T-helper 1 cell treated with Interleukin-12 subunit alpha and Interleukin-12 subunit beta and Interleukin-4 antibody, amounts not matched to agents 30 ng/mL and 1 ng/mL, for 36 hours (primary cell): ENCODE measurements at regions not wholly inside any gene's neighbourhood (a gene's known extent, or its start where the extent isn't known, plus 50 kb on each side); places are given as distances from the start of the nearest gene placed in this dataset.
"Not testable (repeated sequence)": the region's sequence is repeated elsewhere in the genome, so short reads cannot be mapped to it uniquely, and the experiment has no call there.

Experiments
- intact Hi-C: fragments of 100-400 bp; cut with micrococcal nuclease; formaldehyde crosslinking; loops from one replicate; pipeline ENCODE4 v1.15.1; 2024

DNA sequence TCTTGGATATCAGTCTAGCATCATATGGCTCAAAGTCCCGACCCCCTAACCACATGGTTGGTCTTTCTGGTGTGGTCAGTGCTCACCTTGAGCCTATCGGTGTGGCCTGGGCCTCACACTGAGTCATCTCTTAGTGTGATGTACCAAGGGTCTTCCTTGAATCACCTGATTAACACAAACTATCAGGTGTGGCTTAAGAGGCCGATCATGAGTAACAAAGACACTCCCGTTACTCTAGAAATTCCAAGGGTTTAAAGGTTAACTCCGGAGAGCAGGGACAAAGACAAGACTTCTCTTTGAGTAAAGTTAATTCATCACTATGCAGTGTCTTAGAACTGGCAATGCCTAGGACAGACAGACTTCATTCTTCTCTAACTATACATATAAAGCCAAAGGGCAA, 52.3 kb upstream of the ARMC3 start:
- intact Hi-C loops: no loop called here

DNA sequence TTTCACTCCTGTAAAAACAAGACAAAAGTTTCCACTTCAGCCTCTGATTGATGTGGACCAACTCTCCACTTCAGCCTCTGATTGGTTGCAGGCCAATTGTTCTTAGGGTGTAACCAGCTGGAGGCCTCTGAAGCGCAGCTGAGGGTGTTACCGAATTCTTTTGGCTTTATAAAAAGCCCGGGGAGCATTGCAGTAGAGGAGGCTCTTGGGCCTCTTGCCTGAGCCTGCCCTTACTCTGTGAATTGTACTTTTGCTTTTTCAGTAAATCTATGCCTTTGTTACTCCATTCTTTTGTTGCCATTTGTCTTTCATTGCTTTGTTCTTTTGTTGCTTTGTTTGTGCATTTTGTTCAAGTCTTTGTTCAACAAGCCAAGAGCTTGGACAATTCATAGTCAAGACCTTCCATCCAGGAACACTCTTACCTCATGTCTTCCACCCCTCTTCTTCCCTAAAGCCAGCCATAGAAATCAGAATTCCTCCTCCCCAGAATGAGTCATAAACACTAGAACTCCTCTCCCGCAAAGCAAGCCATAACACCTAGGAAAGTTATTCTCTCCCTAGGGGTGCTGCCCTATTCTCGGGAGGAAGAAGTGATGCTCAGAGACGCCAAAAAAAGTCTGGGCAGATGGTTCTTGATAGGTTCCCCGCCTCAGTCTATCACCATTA, 53.5 kb upstream of the ARMC3 start:
- intact Hi-C loops: no loop called here

DNA sequence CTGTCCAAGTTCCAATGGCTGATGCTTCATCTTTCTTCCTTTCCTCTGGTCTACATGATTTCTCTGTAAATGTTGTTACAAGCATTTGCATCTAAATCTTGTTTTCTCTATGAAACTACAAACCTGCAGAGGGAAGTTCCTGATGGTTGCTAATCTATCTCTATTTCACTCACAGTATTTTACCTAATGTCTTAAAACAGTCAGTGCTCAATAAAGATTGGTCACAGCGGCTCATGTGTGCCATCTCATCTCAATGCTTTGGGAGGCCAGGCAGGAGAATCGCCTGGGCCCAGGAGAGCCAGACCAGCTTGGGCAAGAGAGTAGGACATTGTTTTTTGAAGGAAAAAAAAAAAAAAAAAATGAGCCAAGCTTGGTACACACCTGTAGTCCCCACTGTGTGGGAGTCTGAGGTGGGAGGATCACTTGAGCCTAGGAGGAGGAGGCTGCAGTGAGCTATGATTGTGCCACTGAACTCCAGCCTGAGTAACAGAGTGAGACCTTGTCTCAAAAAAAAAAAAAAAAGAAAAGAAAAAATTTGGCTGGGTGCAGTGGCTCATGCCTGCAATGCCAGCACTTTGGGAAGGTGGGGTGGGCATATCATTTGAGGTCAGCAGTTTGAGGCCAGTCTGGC, 71.3 kb upstream of the ARMC3 start:
- intact Hi-C loops: no loop called here

DNA sequence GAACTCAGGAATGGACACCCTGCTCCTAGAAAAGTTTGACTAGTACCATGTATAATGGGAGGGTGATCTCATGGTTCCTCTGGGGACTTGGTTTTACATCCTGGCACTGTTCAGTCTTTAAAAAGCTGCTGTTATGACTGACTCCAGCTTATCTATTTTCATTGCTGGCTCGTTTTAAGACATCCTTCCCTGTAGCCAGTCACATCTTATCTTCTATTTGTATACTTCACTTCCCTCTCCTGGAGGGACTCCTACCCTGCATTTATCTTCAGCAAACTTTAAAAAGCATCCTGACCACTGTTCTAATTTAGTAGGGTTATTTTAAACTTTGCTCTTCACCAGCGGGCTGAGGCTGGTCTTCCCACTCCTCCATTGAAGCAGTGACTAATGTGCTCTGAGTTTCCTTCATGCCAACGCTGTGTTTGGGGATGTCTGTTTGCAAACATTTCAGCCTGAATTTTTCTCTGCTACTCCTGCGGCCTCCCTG, 72.9 kb upstream of the ARMC3 start:
- intact Hi-C loops: no loop called here

DNA sequence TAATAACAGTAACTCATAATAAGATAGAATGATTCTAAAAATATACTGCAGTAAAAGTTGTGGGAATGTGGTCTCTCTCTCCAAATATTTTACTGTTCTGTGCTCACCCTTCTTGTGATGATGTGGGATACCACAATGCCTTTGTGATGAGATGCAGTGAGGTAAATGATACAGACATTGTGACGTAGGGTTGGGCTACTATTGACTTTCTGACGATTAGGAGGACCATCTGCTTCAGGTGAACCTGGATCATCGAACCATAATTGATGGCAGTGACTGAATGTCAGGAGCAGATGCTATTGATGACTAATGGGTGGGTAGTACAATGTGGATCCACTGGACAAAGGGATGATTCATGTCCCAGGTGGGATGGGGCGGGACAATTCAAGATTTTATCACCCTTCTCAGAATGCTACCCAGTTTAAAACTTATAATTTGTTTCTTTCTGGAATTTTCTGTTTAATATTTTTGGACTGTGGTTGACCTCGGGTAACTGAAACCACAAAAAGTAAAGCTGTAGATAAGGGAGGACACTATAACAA, 73.9 kb upstream of the ARMC3 start:
- intact Hi-C loops: no loop called here

DNA sequence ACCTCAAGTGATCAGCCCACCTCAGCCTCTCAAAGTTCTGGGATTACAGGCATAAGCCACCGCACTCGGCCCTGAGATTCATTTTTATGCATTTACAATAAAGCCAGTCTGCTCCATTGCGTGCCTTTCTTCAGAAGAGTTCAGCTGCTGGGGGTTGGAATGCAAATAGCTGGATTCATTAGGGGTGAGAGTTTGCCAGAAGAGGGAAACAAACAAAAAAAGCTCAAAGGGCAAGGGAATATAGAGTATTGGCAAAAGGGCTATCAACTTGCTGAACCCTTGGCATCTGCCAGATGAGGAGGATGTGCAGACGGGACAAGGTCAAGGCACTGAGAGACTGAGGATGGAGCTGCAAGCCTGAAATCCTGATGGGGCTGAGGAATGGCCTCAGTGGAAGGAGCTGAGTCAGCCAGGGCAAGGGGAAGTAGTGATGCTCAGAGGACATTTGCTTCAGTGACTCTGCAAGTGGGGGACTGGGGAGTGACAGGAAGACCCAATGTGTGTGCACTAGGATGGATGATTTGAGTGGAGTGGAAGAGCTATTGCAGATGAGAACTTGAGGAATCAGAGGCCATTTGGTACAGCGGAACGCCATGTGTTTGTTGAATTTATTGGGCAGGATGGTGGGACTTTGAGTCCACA, 75.0 kb upstream of the ARMC3 start:
- intact Hi-C loops: no loop called here

DNA sequence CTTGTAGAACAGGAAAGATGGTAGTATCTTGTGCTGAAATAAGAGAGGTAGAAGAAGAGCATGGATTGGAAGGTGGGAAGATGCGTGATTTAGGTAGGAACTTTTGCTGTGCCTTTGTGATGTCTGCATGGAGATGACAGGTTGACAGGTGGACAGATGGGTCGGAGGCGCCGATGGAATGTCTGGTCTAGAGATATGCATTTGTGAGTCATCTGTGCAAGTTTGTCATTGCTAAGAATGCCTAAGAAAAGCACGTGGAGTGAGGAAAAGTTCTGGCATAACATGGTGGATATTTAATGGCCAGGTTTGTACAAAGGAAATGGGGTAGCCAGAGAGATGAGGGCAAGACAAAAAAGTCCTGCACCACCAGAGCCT, 76.0 kb upstream of the ARMC3 start:
- intact Hi-C loops: no loop called here

DNA sequence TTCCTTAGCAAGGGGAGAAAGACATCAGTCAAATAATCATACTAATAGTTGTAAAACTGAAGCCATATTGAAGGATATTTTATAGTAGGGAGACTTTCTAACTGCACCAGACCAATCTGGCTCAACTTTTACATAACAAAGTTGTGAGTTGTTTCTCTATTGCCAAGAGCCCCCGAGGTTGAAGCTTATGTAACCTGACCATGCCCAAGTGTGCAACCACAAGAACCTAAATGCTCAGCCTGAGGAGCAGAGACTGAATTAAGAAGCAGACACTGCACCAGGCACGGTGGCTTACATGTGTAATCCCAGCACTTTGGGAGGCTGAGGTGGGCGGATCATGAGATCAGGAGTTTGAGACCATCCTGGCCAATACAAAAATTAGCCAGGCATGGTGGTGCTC, 77.3 kb upstream of the ARMC3 start:
- intact Hi-C loops: no loop called here

DNA sequence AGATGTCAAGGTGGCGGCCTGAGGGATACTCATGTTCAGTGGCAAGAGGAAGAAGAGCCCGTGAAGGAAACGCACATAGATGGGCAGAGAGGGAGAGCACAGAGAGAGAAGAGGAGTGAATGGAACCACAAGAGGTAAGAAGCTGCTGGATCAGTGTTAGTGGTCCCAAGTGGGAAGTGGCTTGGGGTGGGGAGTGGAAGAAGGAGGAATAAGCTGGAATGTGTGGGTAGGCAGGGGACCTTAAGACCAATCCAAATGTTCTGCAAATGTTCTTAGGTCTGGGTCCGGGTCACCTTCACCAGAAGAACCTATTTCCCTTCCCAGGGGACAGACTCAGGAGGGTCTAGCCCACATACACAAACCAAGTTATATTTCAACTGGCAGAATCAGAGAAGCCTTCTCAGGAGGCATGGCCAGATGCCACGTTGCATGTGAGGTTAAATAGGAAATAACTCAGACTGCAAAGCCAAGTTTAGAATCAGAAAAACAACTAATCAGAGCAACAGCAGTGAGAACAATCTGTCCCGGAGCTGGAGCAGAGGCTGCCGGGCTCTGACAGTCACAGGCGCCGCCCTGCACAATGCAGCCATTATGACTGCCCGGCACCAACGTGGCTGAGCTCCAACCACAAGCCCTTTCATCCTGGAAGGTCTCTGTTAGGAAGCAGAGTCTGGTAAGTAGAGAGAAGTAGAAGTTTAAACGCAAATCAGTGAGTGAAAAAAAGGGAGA, 78.6 kb upstream of the ARMC3 start:
- intact Hi-C loops: no loop called here

DNA sequence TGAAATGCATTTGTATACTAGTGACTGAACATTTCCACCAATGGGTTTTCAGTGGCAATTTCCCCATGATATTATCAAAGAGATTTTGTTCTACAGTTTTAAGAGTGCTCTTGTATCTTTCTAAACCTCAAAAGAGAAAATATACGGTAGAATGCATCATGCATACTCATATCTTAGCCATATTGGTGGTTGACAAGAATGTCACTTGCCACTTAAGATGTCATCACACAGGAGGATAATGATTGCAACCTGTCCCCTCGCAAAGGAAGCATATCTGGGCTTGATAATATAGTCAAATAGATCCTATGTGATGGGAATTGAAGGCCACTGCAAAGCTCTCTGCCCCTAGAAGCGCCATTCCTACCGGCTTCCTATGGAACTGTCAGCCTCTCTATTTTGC, 79.3 kb upstream of the ARMC3 start:
- intact Hi-C loops: no loop called here

DNA sequence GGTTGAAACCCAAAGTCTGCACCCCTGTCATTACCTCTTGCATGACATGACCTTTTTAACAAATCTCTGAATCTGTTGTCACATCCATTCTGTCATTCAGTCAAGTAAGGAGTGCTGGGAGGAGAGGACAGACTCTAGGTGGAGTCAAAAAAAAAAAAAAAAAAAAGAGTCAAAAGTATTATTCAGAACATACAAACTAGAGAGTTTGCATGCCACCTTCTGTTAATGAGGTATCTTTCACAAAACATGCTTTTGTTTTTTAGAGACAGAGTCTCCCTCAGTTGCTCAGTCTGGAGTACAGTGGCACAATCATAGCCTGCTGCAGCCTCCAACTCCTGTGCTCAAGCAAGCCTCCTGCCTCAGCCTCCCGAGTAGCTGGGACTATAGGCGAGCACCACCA, 81.6 kb upstream of the ARMC3 start:
- intact Hi-C loops: no loop called here

DNA sequence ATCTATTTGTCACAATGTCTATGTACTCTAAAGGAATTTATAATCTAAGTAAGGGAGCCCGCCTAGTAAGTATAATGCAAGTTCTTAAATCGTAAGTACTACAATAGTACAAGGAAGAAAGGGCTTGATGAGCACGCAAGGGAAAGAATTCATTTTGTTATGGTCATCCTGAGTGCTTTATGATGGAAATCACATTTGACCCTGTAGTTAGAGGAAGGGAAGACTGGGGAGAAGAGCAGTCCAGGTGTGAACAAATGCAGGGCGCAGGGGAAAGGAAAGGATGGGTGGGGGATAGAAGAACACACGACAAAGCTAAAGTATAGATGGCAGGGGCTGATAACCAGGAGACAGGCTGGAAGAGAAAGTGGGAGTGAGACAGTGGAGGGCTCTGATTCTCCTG, 88.2 kb upstream of the ARMC3 start:
- intact Hi-C loops: no loop called here

DNA sequence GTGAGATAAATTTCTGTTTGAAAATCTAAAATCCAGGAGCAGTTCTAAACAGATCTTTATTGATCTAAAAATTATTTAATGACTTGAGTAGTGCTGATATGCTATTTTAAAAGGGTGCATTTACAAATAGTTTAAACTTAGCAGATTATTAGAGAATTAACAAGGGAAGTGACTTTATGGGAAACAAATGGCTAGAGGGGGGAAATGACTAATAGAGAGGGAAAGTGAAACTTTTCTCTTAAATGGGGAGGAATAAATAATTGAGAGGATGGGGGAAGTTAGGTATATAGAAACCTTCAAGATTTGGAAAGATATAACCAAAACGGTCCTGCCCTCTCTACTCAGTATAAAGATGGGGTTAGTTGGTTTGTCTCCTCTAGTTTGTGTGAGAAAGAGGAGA, 90.1 kb upstream of the ARMC3 start:
- intact Hi-C loops: no loop called here

DNA sequence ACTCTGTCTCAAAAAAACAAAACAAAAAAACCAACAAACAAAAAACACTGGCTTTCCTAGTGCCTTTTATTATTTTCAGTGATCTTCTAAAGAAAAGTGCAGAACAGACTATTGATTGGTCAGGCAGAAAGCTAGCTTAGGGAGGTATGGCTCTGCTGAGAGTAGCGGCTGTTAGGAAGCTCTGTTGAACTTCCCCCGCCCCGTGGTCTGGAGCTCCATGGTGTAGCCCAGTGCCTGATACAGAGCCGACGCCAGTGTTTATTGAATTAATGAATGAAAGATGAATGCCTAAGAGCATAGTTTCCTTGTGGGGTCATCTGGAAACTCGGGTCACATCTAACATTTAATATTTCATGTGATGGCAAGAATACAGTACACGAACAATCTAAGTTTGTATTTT, 90.5 kb upstream of the ARMC3 start:
- intact Hi-C loops: no loop called here

DNA sequence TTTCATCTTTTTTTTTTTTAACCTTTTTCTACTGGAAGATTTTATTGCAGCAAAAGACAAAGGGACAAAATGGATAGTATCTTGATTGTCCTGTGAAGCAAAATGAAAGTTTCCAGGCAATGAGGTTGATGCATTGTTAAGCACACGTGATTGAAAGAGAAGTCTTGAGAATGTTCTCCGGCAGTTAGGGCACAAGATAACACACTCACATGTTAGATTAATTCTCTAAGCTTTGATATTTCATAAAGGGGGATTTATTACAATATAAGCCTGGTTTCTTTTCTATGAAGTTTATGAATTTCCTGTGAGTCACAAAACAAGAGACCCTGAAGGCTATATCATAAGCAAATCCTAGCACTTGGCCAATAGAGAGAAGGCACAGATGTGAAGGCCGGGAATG, 93.4 kb upstream of the ARMC3 start:
- intact Hi-C loops: no loop called here

DNA sequence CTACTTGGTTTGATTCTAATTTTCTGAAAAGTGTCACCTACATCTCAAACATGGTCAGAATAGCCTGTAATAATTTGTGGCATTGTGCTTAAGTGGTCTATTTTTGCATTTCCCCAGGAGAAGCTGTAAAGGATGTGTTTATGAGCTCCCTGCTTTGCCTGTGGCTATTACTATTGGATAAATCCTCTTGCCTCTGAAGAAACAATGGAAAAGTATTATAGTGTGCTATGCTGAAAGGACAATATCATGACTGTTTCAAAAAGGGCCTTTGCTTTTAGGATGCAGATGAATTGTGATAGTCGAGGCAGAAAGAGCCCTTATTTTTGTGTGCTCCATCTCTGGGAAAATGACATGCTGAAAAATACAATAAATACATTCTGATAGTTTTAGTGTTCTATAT, 94.1 kb upstream of the ARMC3 start:
- intact Hi-C loops: no loop called here

DNA sequence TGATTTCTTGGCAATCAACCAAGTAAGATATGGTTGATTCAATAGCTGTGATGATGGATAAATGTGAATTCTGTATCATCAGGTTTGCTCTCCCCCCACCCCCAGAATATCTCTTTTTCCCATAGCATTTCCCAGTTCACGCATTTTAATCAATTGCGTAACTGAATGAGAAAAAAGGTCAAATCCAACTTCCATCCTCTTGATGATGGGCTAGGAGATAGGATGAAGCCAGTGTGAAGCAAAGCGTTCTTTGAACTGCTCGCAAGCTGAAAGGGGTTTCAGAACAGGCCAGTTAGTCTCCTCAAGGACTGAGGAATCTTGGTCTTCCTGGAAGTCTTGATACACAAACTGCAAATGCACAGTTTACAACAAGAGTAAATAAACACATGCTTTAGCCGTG, 94.5 kb upstream of the ARMC3 start:
- intact Hi-C loops: no loop called here

DNA sequence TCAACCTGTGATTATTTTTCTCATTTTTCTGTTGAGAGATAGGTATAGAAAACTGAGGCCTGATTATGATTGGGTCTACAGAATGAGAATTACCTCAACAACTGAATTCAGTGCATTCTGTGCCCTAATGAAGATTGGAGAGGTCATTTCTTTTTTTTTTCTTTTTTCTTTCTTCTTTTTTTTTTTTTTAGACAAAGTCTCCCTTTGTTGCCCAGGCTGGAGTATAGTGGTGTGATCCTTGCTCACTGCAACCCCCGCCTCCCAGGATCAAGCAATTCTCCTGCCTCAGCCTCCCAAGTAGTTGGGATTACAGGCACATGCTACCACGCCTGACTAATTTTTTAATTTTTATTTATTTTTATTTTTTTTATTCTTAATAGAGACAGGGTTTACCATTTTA, 95.0 kb upstream of the ARMC3 start:
- intact Hi-C loops: no loop called here

DNA sequence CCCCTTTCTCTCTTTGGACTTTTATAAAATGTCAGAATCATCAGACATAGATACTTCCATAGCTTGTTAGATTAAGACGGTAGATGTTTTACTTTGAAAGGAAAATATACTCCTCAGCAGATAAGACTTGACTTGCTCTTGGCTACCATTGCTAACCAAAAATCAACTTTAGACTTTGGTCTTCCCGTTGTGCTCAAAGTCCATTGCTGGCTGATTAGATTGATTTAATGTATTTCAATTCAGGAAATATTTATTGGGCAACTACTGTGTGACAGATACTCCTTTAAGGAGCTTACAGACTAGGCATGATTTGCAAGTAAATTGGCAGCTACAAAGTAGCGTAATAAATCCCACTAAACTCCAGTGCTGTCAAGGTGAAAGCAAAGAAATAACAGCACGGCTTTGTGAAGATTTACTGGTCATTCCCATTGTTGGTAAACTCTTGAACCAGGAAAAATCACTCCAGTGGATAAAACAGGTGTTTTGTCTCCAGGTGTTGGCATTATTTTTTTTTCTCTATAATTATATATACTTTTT, 95.7 kb upstream of the ARMC3 start:
- intact Hi-C loops: no loop called here

DNA sequence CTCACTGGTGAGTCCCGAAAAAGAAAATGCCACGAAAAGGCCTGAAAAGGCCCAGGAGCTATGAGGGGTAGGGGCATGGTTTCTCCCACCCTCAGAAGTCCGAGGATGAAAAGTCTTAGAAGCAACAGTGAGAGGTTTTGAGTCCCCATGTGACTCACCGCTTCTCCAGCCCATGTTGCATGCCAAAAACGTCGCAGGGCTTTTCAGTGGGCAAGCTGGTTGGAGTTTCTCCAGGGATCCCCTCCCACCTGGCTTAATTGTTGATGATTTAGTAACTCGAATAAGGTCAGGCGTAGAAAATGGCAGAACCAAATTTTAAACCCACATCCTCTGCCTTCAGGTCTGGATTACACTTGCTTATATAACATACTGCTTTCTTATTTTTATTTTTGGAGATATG, 96.3 kb upstream of the ARMC3 start:
- intact Hi-C loops: no loop called here

DNA sequence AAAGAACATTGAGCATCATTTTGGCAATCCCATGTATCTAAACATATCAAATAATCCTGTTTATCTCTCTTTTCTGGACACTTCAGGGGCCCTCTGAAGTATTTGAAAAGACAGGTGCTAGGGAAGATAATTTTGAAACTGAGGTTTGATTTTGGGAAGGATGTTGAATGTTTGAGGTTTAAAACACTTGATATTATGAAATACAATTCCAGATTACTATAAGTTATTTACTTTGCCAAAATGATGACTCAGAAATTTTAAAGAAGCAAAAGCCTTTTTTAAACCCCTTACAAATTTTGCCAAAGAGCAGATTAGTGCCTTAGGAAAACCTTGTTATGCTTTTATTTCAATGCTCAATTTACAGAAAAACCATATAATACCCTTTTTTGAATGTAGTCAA, 99.1 kb upstream of the ARMC3 start:
- intact Hi-C loops: not testable (repeated sequence)

DNA sequence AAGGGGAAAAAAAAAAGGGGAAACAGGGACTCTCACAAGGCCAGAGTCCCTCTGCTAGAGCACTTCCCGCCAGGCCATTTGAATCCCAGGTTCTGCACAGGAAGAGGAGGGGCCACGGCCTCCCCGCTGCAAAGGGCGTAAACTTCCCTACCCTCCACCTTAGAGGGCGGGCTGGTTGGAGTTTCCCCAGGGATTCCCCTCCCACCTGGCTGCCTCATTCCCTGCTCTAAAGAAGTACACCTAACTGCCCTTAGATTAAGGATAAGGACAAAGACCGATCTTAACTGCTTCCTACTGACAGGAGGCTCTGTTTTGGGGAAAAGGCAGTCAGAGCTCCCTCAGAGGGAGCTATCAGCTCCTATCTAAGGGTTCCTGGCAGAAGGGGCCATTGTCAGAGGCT, 102.0 kb upstream of the ARMC3 start:
- intact Hi-C loops: no loop called here
